Effector memory CD8-positive, alpha-beta T cell (primary cell): ENCODE measurements at regions not wholly inside any gene's neighbourhood (a gene's known extent, or its start where the extent isn't known, plus 50 kb on each side); places are given as distances from the start of the nearest gene placed in this dataset.
"Not testable (repeated sequence)": the region's sequence is repeated elsewhere in the genome, so short reads cannot be mapped to it uniquely, and the experiment has no call there.

Experiments used
- ATAC-seq: fragments of 150-1000 bp; cut with Tn5 transposase; replicated peaks from 2 replicates; pipeline ENCODE4 v1.10.0; 2021; ENCODE audit warnings: mild to moderate bottlenecking, moderate library complexity
- DNase-seq, 3 experiments: peaks; one replicate each; pipeline ENCODE4 v3.0.0; 2021
- H3K27ac Mint-ChIP-seq, 2 donors: one replicate each; pipeline ENCODE4 v1.8.0; 2022; ENCODE audit warnings: mild to moderate bottlenecking in 2 of 2, mixed read lengths in 2 of 2, moderate library complexity in 2 of 2
- H3K27me3 Mint-ChIP-seq, 2 donors: one replicate each; pipeline ENCODE4 v1.8.0; 2022; ENCODE audit warnings: mixed read lengths in 2 of 2
- H3K36me3 Mint-ChIP-seq: one replicate; pipeline ENCODE4 v1.8.0; 2022; ENCODE audit warnings: mild to moderate bottlenecking, moderate library complexity, mixed read lengths; ENCODE audit not compliant: insufficient read depth
- H3K4me1 Mint-ChIP-seq, 2 donors: one replicate each; pipeline ENCODE4 v1.8.0; 2022; ENCODE audit warnings: low read depth in 2 of 2, mixed read lengths in 2 of 2
- H3K4me3 Mint-ChIP-seq, 2 donors: one replicate each; pipeline ENCODE4 v1.8.0; 2022; ENCODE audit warnings: mild to moderate bottlenecking in 2 of 2, mixed read lengths in 2 of 2, moderate library complexity in 2 of 2
- H3K9me3 Mint-ChIP-seq, 2 donors: one replicate each; pipeline ENCODE4 v1.8.0; 2022; ENCODE audit warnings: mixed read lengths in 2 of 2

- ATAC-seq, H3K27ac Mint-ChIP-seq, H3K4me3 Mint-ChIP-seq, DNase-seq: not testable (repeated sequence)
- H3K36me3 Mint-ChIP-seq = peaks cover 16% of the 10 kb centered on the region
- peaks cover 6 to 18% of the 10 kb centered on the region in 2 donors for H3K27me3 Mint-ChIP-seq
- peaks cover 17 to 18% of the 10 kb centered on the region in 2 donors for H3K4me1 Mint-ChIP-seq
- peaks cover 9 to 17% of the 10 kb centered on the region in 2 donors for H3K9me3 Mint-ChIP-seq
These were observed 1464.1 kb downstream of the FOXD4L5 start for GRCh38 chr9:63820882-63821281.

GRCh38 chr9:63820383-63820782, 1464.6 kb downstream of the FOXD4L5 start:
- H3K36me3 Mint-ChIP-seq = peaks cover 16% of the 10 kb centered on the region
- H3K4me1 Mint-ChIP-seq = peaks cover 17 to 18% of the 10 kb centered on the region in 2 donors
- H3K27me3 Mint-ChIP-seq = peaks cover 6 to 18% of the 10 kb centered on the region in 2 donors
- H3K27ac Mint-ChIP-seq, ATAC-seq, H3K4me3 Mint-ChIP-seq, DNase-seq: not testable (repeated sequence)
- H3K9me3 Mint-ChIP-seq = peaks cover 10 to 21% of the 10 kb centered on the region in 2 donors

- Mint-ChIP-seq H3K4me3 (peak overlapping the region; percentile 80 to 86), H3K4me1 (peaks cover 17 to 27% of the 10 kb centered on the region in 2 donors), H3K27ac (peak overlapping the region; percentile 87 to 91), H3K9me3 (peaks cover 5 to 21% of the 10 kb centered on the region in 2 donors), H3K36me3 (peaks cover 16% of the 10 kb centered on the region), H3K27me3 (peaks cover 6 to 18% of the 10 kb centered on the region in 2 donors)
- peak; percentile 75 for ATAC-seq
- DNase-seq = peak; percentile 71 to 79 (median 74)
These were observed 1467.1 kb downstream of the FOXD4L5 start for GRCh38 chr9:63817622-63818518.

- Mint-ChIP-seq H3K27ac (peak overlapping the region; percentile 87 to 91), H3K27me3 (peaks cover 6 to 18% of the 10 kb centered on the region in 2 donors), H3K36me3 (peaks cover 16% of the 10 kb centered on the region), H3K4me1 (peaks cover 17 to 27% of the 10 kb centered on the region in 2 donors), H3K9me3 (peaks cover 5 to 18% of the 10 kb centered on the region in 2 donors), H3K4me3 (peak overlapping the region; percentile 80 to 86)
- ATAC-seq (peak; percentile 36), DNase-seq (peak; percentile 40 to 56 (median 54))
These were observed 1468.0 kb downstream of the FOXD4L5 start for GRCh38 chr9:63816751-63817621.

- H3K9me3 Mint-ChIP-seq = peaks cover 3 to 18% of the 10 kb centered on the region in 2 donors
- peaks cover 16% of the 10 kb centered on the region for H3K36me3 Mint-ChIP-seq
- peaks cover 17 to 27% of the 10 kb centered on the region in 2 donors for H3K4me1 Mint-ChIP-seq
- not testable (repeated sequence) for ATAC-seq, DNase-seq, H3K27ac Mint-ChIP-seq, H3K4me3 Mint-ChIP-seq
- H3K27me3 Mint-ChIP-seq = peaks cover 6 to 18% of the 10 kb centered on the region in 2 donors
These were observed 1469.9 kb downstream of the FOXD4L5 start for GRCh38 chr9:63814970-63815669.

- peaks cover 6 to 18% of the 10 kb centered on the region in 2 donors for H3K27me3 Mint-ChIP-seq
- peaks cover 17 to 27% of the 10 kb centered on the region in 2 donors for H3K4me1 Mint-ChIP-seq
- ATAC-seq, DNase-seq: not testable (repeated sequence)
- peaks cover 3 to 18% of the 10 kb centered on the region in 2 donors for H3K9me3 Mint-ChIP-seq
- peaks cover 16% of the 10 kb centered on the region for H3K36me3 Mint-ChIP-seq
- peak overlapping the region in 1 of 2 donors; percentile 48 for H3K27ac Mint-ChIP-seq
- peak overlapping the region; percentile 6 to 35 for H3K4me3 Mint-ChIP-seq
These were observed 1471.5 kb downstream of the FOXD4L5 start for GRCh38 chr9:63813391-63814021.

GRCh38 chr9:63812822-63813221, 1472.2 kb downstream of the FOXD4L5 start:
- peaks cover 3 to 18% of the 10 kb centered on the region in 2 donors for H3K9me3 Mint-ChIP-seq

GRCh38 chr9:63804205-63804604, 1480.8 kb downstream of the FOXD4L5 start:
- ATAC-seq, H3K4me1 Mint-ChIP-seq, DNase-seq, H3K27me3 Mint-ChIP-seq, H3K27ac Mint-ChIP-seq, H3K36me3 Mint-ChIP-seq, H3K4me3 Mint-ChIP-seq: not testable (repeated sequence)
- peaks cover 5 to 16% of the 10 kb centered on the region in 2 donors for H3K9me3 Mint-ChIP-seq

More at GRCh38 chr9:63812822-63813221, 1472.2 kb downstream of the FOXD4L5 start:
- peaks cover 12 to 22% of the 10 kb centered on the region in 2 donors for H3K4me1 Mint-ChIP-seq
- peaks cover 1 to 13% of the 10 kb centered on the region in 2 donors for H3K27me3 Mint-ChIP-seq
- H3K36me3 Mint-ChIP-seq = peaks cover 11% of the 10 kb centered on the region
- H3K4me3 Mint-ChIP-seq = peak overlapping the region in 1 of 2 donors; percentile 35
- ATAC-seq = peak; percentile 76
- not testable (repeated sequence) for DNase-seq, H3K27ac Mint-ChIP-seq

- not testable (repeated sequence) for H3K36me3 Mint-ChIP-seq, H3K27ac Mint-ChIP-seq, H3K4me1 Mint-ChIP-seq, H3K4me3 Mint-ChIP-seq, ATAC-seq, DNase-seq, H3K27me3 Mint-ChIP-seq
- peaks cover 8 to 20% of the 10 kb centered on the region in 2 donors for H3K9me3 Mint-ChIP-seq
These were observed 1490.8 kb downstream of the FOXD4L5 start for GRCh38 chr9:63794081-63794685.

- not testable (repeated sequence) for H3K27me3 Mint-ChIP-seq, H3K4me1 Mint-ChIP-seq, H3K36me3 Mint-ChIP-seq, DNase-seq, ATAC-seq, H3K27ac Mint-ChIP-seq, H3K4me3 Mint-ChIP-seq
- peaks cover 9 to 23% of the 10 kb centered on the region in 2 donors for H3K9me3 Mint-ChIP-seq
These were observed 1497.6 kb downstream of the FOXD4L5 start for GRCh38 chr9:63787454-63787853.

- DNase-seq, H3K27ac Mint-ChIP-seq, H3K4me1 Mint-ChIP-seq, H3K27me3 Mint-ChIP-seq, ATAC-seq, H3K4me3 Mint-ChIP-seq, H3K36me3 Mint-ChIP-seq: not testable (repeated sequence)
- peaks cover 4 to 11% of the 10 kb centered on the region in 2 donors for H3K9me3 Mint-ChIP-seq
These were observed 1500.0 kb downstream of the FOXD4L5 start for GRCh38 chr9:63785059-63785458.

GRCh38 chr9:63784421-63784820, 1500.6 kb downstream of the FOXD4L5 start:
- H3K27me3 Mint-ChIP-seq, H3K36me3 Mint-ChIP-seq, DNase-seq, ATAC-seq, H3K4me1 Mint-ChIP-seq, H3K4me3 Mint-ChIP-seq, H3K27ac Mint-ChIP-seq: not testable (repeated sequence)
- H3K9me3 Mint-ChIP-seq = peaks cover 1 to 11% of the 10 kb centered on the region in 2 donors
